IMR-90 (cell line): ENCODE measurements at regions not wholly inside any gene's neighbourhood (a gene's known extent, or its start where the extent isn't known, plus 50 kb on each side); places are given as distances from the start of the nearest gene placed in this dataset.

ENCODE experiments used
- ATAC-seq: fragments of 200-7000 bp; cut with Tn5 transposase; 2 replicates; pipeline ENCODE4 v1.9.1; 2020; ENCODE audit warnings: low read depth, mild to moderate bottlenecking, moderate library complexity
- BruUV-seq: library from RNA; stranded (reverse); fragments of 400-500 nt; replicated peaks from 2 replicates; lab custom pipeline; 2021; lab: Mats Ljungman, UMichigan
- CTCF ChIA-PET: fragments of 300-600 bp; formaldehyde crosslinking; extraction: SDS; loops from one replicate; lab custom pipeline; 2021; ENCODE audit warnings: antibody characterized with exemption; lab: Yijun Ruan, JAX
- POLR2A ChIA-PET: fragments of 300-600 bp; sonication (Branson Sonifier 250); formaldehyde crosslinking; loops from one replicate; lab custom pipeline; 2022; ENCODE audit warnings: antibody characterized with exemption; ENCODE audit not compliant: unreplicated experiment; lab: Charles Lee
- DNase-seq: peaks from one replicate; pipeline ENCODE4 v3.0.0; 2013
- H2AFZ ChIP-seq: replicated peaks from 2 replicates; pipeline ENCODE3; 2013; ENCODE audit warnings: low read length, mild to moderate bottlenecking; ENCODE audit not compliant: poor library complexity
- H2AK5ac ChIP-seq: 2 replicates; pipeline ENCODE4 v1.6.1; 2013; ENCODE audit warnings: low read depth, low read length, inconsistent platforms
- H2AK9ac ChIP-seq: replicated peaks from 2 replicates; pipeline ENCODE3; 2013; ENCODE audit warnings: mild to moderate bottlenecking, low read depth, low read length, moderate library complexity; ENCODE audit not compliant: poor library complexity
- H2BK120ac ChIP-seq: 2 replicates; pipeline ENCODE4 v1.6.1; 2013; ENCODE audit warnings: low read depth, low read length, inconsistent platforms
- H2BK15ac ChIP-seq: 3 replicates; pipeline ENCODE4 v1.6.1; 2013; ENCODE audit warnings: low read depth, low read length, inconsistent platforms
- H2BK20ac ChIP-seq: 2 replicates; pipeline ENCODE4 v1.6.1; 2013; ENCODE audit warnings: low read depth, mild to moderate bottlenecking, inconsistent platforms, low read length, moderate library complexity
- H2BK5ac ChIP-seq: 2 replicates; pipeline ENCODE4 v1.6.1; 2013; ENCODE audit warnings: mild to moderate bottlenecking, low read depth, low read length, inconsistent platforms; ENCODE audit not compliant: poor library complexity, severe bottlenecking
- H3K14ac ChIP-seq: replicated peaks from 2 replicates; pipeline ENCODE4 v1.6.1; 2013; ENCODE audit warnings: low read depth, low read length, inconsistent platforms
- H3K18ac ChIP-seq: 2 replicates; pipeline ENCODE4 v1.6.1; 2013; ENCODE audit warnings: low read depth, low read length, control low read depth
- H3K23ac ChIP-seq: 2 replicates; pipeline ENCODE4 v1.6.1; 2013; ENCODE audit warnings: low read depth, low read length, inconsistent platforms
- H3K27ac ChIP-seq: 2 replicates; pipeline ENCODE4 v1.5.1; 2013; ENCODE audit warnings: mild to moderate bottlenecking, control low read depth, low read length; ENCODE audit not compliant: insufficient read depth
- H3K27me3 ChIP-seq: 2 replicates; pipeline ENCODE4 v1.6.1; 2013; ENCODE audit warnings: low read length; ENCODE audit not compliant: control insufficient read depth, insufficient read depth
- H3K36me3 ChIP-seq: 2 replicates; pipeline ENCODE4 v1.6.1; 2013; ENCODE audit warnings: low read length, mixed read lengths; ENCODE audit not compliant: control insufficient read depth, insufficient read depth
- H3K4ac ChIP-seq: 2 replicates; pipeline ENCODE4 v1.6.1; 2013; ENCODE audit warnings: low read depth, low read length, inconsistent platforms
- H3K4me1 ChIP-seq: 2 replicates; pipeline ENCODE4 v1.6.1; 2013; ENCODE audit warnings: low read length, mixed read lengths; ENCODE audit not compliant: control insufficient read depth, insufficient read depth
- H3K4me2 ChIP-seq: 2 replicates; pipeline ENCODE4 v1.6.1; 2013; ENCODE audit warnings: low read depth, mild to moderate bottlenecking, control low read depth, low read length, moderate library complexity
- H3K4me3 ChIP-seq: 2 replicates; pipeline ENCODE4 v1.5.1; 2013; ENCODE audit warnings: low read depth, mild to moderate bottlenecking, control low read depth, low read length, moderate library complexity; ENCODE audit not compliant: insufficient read depth
- H3K56ac ChIP-seq: 2 replicates; pipeline ENCODE4 v1.6.1; 2013; ENCODE audit warnings: low read length, inconsistent platforms; ENCODE audit not compliant: insufficient read depth; ENCODE audit errors: extremely low read depth
- H3K79me1 ChIP-seq, 2 experiments: 2 replicates each; pipeline ENCODE4 v1.6.1; 2013; ENCODE audit warnings: low read length in 2 of 2, inconsistent platforms in 1 of 2, low read depth in 1 of 2
- H3K9ac ChIP-seq: 2 replicates; pipeline ENCODE4 v1.6.1; 2013; ENCODE audit warnings: low read depth, low read length, control low read depth
- H3K9me1 ChIP-seq: 2 replicates; pipeline ENCODE4 v1.6.1; 2013; ENCODE audit warnings: low read length, inconsistent platforms; ENCODE audit not compliant: insufficient read depth
- H3K9me3 ChIP-seq: 2 replicates; pipeline ENCODE4 v1.6.1; 2013; ENCODE audit warnings: low read length; ENCODE audit not compliant: control insufficient read depth, insufficient read depth
- H4K20me1 ChIP-seq: 2 replicates; pipeline ENCODE4 v1.6.1; 2013; ENCODE audit warnings: low read length, inconsistent platforms; ENCODE audit not compliant: insufficient read depth
- H4K5ac ChIP-seq: 2 replicates; pipeline ENCODE4 v1.6.1; 2013; ENCODE audit warnings: mild to moderate bottlenecking, low read depth, low read length, control low read depth
- H4K8ac ChIP-seq, 2 experiments: 2 replicates each; pipeline ENCODE4 v1.6.1; 2013; ENCODE audit warnings: low read depth in 2 of 2, low read length in 2 of 2, control low read depth in 1 of 2, inconsistent platforms in 1 of 2
- H4K91ac ChIP-seq: 2 replicates; pipeline ENCODE4 v1.6.1; 2013; ENCODE audit warnings: low read depth, low read length, inconsistent platforms; ENCODE audit not compliant: insufficient read depth
- BHLHE40 ChIP-seq: fragments of 150-350 bp; IDR thresholded peaks from 2 replicates; pipeline ENCODE4 v1.6.1; 2016; ENCODE audit warnings: mild to moderate bottlenecking, low read depth, low read length
- CEBPB ChIP-seq: IDR thresholded peaks from 2 replicates; pipeline ENCODE4 v1.6.1; 2012; ENCODE audit warnings: low read depth, low read length, improper control_type of control experiment
- CHD1 ChIP-seq: IDR thresholded peaks from 2 replicates; pipeline ENCODE4 v1.6.1; 2012; ENCODE audit warnings: low read depth, low read length, improper control_type of control experiment
- CTCF ChIP-seq: conservative IDR thresholded peaks from 2 replicates; pipeline ENCODE4 v1.5.1; 2012; ENCODE audit warnings: mild to moderate bottlenecking, low read depth, low read length, improper control_type of control experiment
- ELK1 ChIP-seq: fragments of 150-350 bp; IDR thresholded peaks from 2 replicates; pipeline ENCODE4 v1.6.1; 2016; ENCODE audit warnings: low read depth, mild to moderate bottlenecking, low read length, moderate library complexity, borderline replicate concordance
- FOS ChIP-seq: fragments of 150-350 bp; IDR thresholded peaks from 2 replicates; pipeline ENCODE4 v1.6.1; 2016; ENCODE audit warnings: low read depth, low read length
- MAZ ChIP-seq: IDR thresholded peaks from 2 replicates; pipeline ENCODE4 v1.6.1; 2012; ENCODE audit warnings: low read depth, mild to moderate bottlenecking, low read length, improper control_type of control experiment, moderate library complexity, borderline replicate concordance
- MXI1 ChIP-seq: IDR thresholded peaks from 2 replicates; pipeline ENCODE4 v1.6.1; 2012; ENCODE audit warnings: low read depth, mild to moderate bottlenecking, low read length, moderate library complexity, borderline replicate concordance
- NFE2L2 ChIP-seq: fragments of 150-350 bp; IDR thresholded peaks from 2 replicates; pipeline ENCODE4 v1.6.1; 2016; ENCODE audit warnings: low read depth, mild to moderate bottlenecking, low read length
- POLR2A ChIP-seq: IDR thresholded peaks from 2 replicates; pipeline ENCODE4 v1.6.1; 2012; ENCODE audit warnings: mild to moderate bottlenecking, low read depth, low read length
- RCOR1 ChIP-seq: IDR thresholded peaks from 2 replicates; pipeline ENCODE4 v1.6.1; 2012; ENCODE audit warnings: mild to moderate bottlenecking, low read length, improper control_type of control experiment; ENCODE audit not compliant: insufficient replicate concordance
- RFX5 ChIP-seq: IDR thresholded peaks from 2 replicates; pipeline ENCODE4 v1.8.0; 2012; ENCODE audit warnings: low read depth, mild to moderate bottlenecking, low read length, moderate library complexity
- SMC3 ChIP-seq: fragments of 150-350 bp; IDR thresholded peaks from 2 replicates; pipeline ENCODE4 v1.6.1; 2016; ENCODE audit warnings: low read depth, mild to moderate bottlenecking, antibody characterized with exemption, low read length, moderate library complexity
- USF2 ChIP-seq: fragments of 150-350 bp; IDR thresholded peaks from 2 replicates; pipeline ENCODE4 v1.6.1; 2017; ENCODE audit warnings: mild to moderate bottlenecking, antibody characterized with exemption, low read length, low read depth
- WGBS, 2 experiments: methylation state at CpG; one replicate each; pipeline versions ENCODE4 v1.1.5 to v1.1.7; 2013; ENCODE audit warnings: missing lambda C conversion rate in 2 of 2; ENCODE audit not compliant: insufficient read length in 1 of 2; ENCODE audit errors: extremely low coverage in 2 of 2; 5-methylcytosine and 5-hydroxymethylcytosine counted together
- dilution Hi-C: fragments of 300-500 bp; cut with HindIII; formaldehyde crosslinking; loops from one replicate; pipeline ENCODE4 v1.14.3; 2018; ENCODE audit warnings: low sequenced_read_pairs; ENCODE audit not compliant: unreplicated experiment
- in situ Hi-C: fragments of 300-500 bp; cut with MboI; formaldehyde crosslinking; loops from 3 replicates; pipeline ENCODE4 v1.14.3; 2019; ENCODE audit warnings: low sequenced_read_pairs, inconsistent platforms, mixed read lengths
- intact Hi-C: fragments of 100-400 bp; cut with micrococcal nuclease; formaldehyde crosslinking; loops from 2 replicates; pipeline ENCODE4 v1.10.0; 2022

- in situ Hi-C loops = no loop called here
- H3K4me3 ChIP-seq = no peak overlapping the region
- TF ChIP-seq MXI1 (no peak), RFX5 (no peak), RCOR1 (no peak), MAZ (no peak), ELK1 (no peak), BHLHE40 (no peak), USF2 (no peak), SMC3 (no peak), CHD1 (no peak), CEBPB (no peak), POLR2A (no peak), CTCF (no peak), NFE2L2 (no peak), FOS (no peak)
- no peak overlapping the region for H2BK120ac ChIP-seq
- H3K14ac ChIP-seq = no peak overlapping the region
- no peak overlapping the region for H4K8ac ChIP-seq
- no TSS peak for BruUV-seq
- no CpG with 5 or more reads among the region's 1 CpG for WGBS, 2 experiments
- no peak overlapping the region for H2BK5ac ChIP-seq
- H3K4me1 ChIP-seq = no peaks in the 10 kb centered on the region
- peaks cover 8% of the 10 kb centered on the region; the same call in 1 of the 2 replicates for H3K9me3 ChIP-seq
- no peaks in the 10 kb centered on the region for H3K79me1 ChIP-seq
- ChIA-PET POLR2A (no interaction called here), CTCF (no interaction called here)
- no peak overlapping the region for H3K56ac ChIP-seq
- no peaks in the 10 kb centered on the region for H3K36me3 ChIP-seq
- no peaks in the 10 kb centered on the region for H3K27me3 ChIP-seq
- no peak overlapping the region for H3K4me2 ChIP-seq
- H4K5ac ChIP-seq = no peak overlapping the region
- no peak overlapping the region for H3K4ac ChIP-seq
- no peak overlapping the region for H2AK9ac ChIP-seq
- no peak overlapping the region for H4K91ac ChIP-seq
- H2BK20ac ChIP-seq = no peak overlapping the region
- H2AK5ac ChIP-seq = no peak overlapping the region
- no peak overlapping the region for H3K27ac ChIP-seq
- H3K9me1 ChIP-seq = no peaks in the 10 kb centered on the region
- H3K23ac ChIP-seq = no peak overlapping the region
- no peak overlapping the region for H3K9ac ChIP-seq
- H2BK15ac ChIP-seq = no peak overlapping the region
- no peak overlapping the region for H2AFZ ChIP-seq
- dilution Hi-C loops = no loop called here
- no peak overlapping the region for H3K18ac ChIP-seq
- no peaks in the 10 kb centered on the region for H4K20me1 ChIP-seq
- DNase-seq = no peak
- no peak for ATAC-seq
- intact Hi-C loops = no loop called here
Measured at GRCh38 chr6:102355578-102355977, 962.1 kb downstream of the GRIK2 start.
